Liver (tissue), 8 donors: ENCODE measurements at regions not wholly inside any gene's neighbourhood (a gene's known extent, or its start where the extent isn't known, plus 50 kb on each side); places are given as distances from the start of the nearest gene placed in this dataset.

Source experiments
- DNase-seq: peaks from one replicate; pipeline ENCODE4 v3.0.0-alpha.2; 2017; ENCODE audit warnings: low spot score
- H3K27ac ChIP-seq, 2 donors: one replicate each; pipeline ENCODE4 v1.7.0; 2013; ENCODE audit warnings: inconsistent platforms in 2 of 2, low read length in 2 of 2, control low read depth in 1 of 2, low read depth in 1 of 2, mild to moderate bottlenecking in 1 of 2
- H3K27me3 ChIP-seq, 4 donors: one replicate each; pipeline versions ENCODE4 v1.6.1 to v1.7.0; 2013; ENCODE audit warnings: low read length in 3 of 4, inconsistent platforms in 1 of 4, mild to moderate bottlenecking in 1 of 4, moderate library complexity in 1 of 4; ENCODE audit not compliant: control insufficient read depth in 4 of 4, insufficient read depth in 4 of 4
- H3K36me3 ChIP-seq, 4 donors: one replicate each; pipeline versions ENCODE4 v1.6.1 to v1.7.0; 2013; ENCODE audit warnings: low read length in 3 of 4, mild to moderate bottlenecking in 3 of 4, low read depth in 1 of 4, moderate library complexity in 1 of 4; ENCODE audit not compliant: control insufficient read depth in 4 of 4, insufficient read depth in 3 of 4
- H3K4me1 ChIP-seq, 4 donors: one replicate each; pipeline versions ENCODE4 v1.6.1 to v1.7.0; 2013; ENCODE audit warnings: low read length in 3 of 4, mild to moderate bottlenecking in 3 of 4, moderate library complexity in 1 of 4; ENCODE audit not compliant: control insufficient read depth in 4 of 4, insufficient read depth in 4 of 4
- H3K4me3 ChIP-seq, 3 donors: one replicate each; pipeline versions ENCODE4 v1.6.1 to v1.7.0; 2013; ENCODE audit warnings: low read length in 3 of 3, control low read depth in 1 of 3, low read depth in 1 of 3, mild to moderate bottlenecking in 1 of 3
- H3K9ac ChIP-seq, 2 donors: one replicate each; pipeline ENCODE4 v1.7.0; 2013; ENCODE audit warnings: low read length in 2 of 2, mild to moderate bottlenecking in 2 of 2, moderate library complexity in 2 of 2, control low read depth in 1 of 2, low read depth in 1 of 2
- H3K9me3 ChIP-seq, 4 donors: one replicate each; pipeline versions ENCODE4 v1.6.1 to v1.7.0; 2013; ENCODE audit warnings: low read length in 3 of 4; ENCODE audit not compliant: control insufficient read depth in 4 of 4
- CTCF ChIP-seq: fragments of 150-350 bp; IDR thresholded peaks from 2 replicates; pipeline ENCODE4 v1.5.1; 2017; ENCODE audit warnings: improper control_type of control experiment, low read depth, low read length; ENCODE audit not compliant: missing input control
- FOXA2 ChIP-seq: IDR thresholded peaks from 2 replicates; pipeline ENCODE4 v1.6.1; 2016; ENCODE audit warnings: antibody characterized with exemption
- GABPA ChIP-seq, 2 donors: IDR thresholded peaks in 1 of 2; conservative IDR thresholded peaks in 1 of 2; 2 replicates each; pipeline ENCODE4 v1.6.1; 2016; ENCODE audit warnings: antibody characterized with exemption in 2 of 2, mild to moderate bottlenecking in 1 of 2, moderate library complexity in 1 of 2
- HNF4A ChIP-seq, 2 donors: conservative IDR thresholded peaks; 2 replicates each; pipeline ENCODE4 v1.6.1; 2016; ENCODE audit warnings: antibody characterized with exemption in 2 of 2, mild to moderate bottlenecking in 2 of 2
- JUND ChIP-seq, 2 donors: IDR thresholded peaks; 2 replicates each; pipeline ENCODE4 v1.6.1; 2016; ENCODE audit warnings: antibody characterized with exemption in 2 of 2
- MAX ChIP-seq: IDR thresholded peaks from 2 replicates; pipeline ENCODE4 v1.6.1; 2016; ENCODE audit warnings: antibody characterized with exemption
- NR2F2 ChIP-seq: IDR thresholded peaks from 2 replicates; pipeline ENCODE4 v1.6.1; 2016; ENCODE audit warnings: antibody characterized with exemption
- RAD21 ChIP-seq, 2 donors: IDR thresholded peaks; 2 replicates each; pipeline ENCODE4 v1.6.1; 2016; ENCODE audit warnings: antibody characterized with exemption in 2 of 2, mild to moderate bottlenecking in 2 of 2
- REST ChIP-seq: IDR thresholded peaks from 2 replicates; pipeline ENCODE4 v1.6.1; 2016; ENCODE audit warnings: antibody characterized with exemption, mild to moderate bottlenecking
- SP1 ChIP-seq: IDR thresholded peaks from 2 replicates; pipeline ENCODE4 v1.6.1; 2018; ENCODE audit warnings: antibody characterized with exemption, mild to moderate bottlenecking
- TAF1 ChIP-seq: conservative IDR thresholded peaks from 2 replicates; pipeline ENCODE4 v1.6.1; 2016; ENCODE audit warnings: antibody characterized with exemption, mild to moderate bottlenecking
- YY1 ChIP-seq: IDR thresholded peaks from 2 replicates; pipeline ENCODE4 v1.6.1; 2016; ENCODE audit warnings: antibody characterized with exemption, mild to moderate bottlenecking
- ZBTB33 ChIP-seq: IDR thresholded peaks from 2 replicates; pipeline ENCODE4 v1.6.1; 2016; ENCODE audit warnings: antibody characterized with exemption
- WGBS: extraction: QIAGEN DNeasy Blood & Tissue Kit; methylation state at CpG from one replicate; pipeline ENCODE4 v1.1.7; 2013; 5-methylcytosine and 5-hydroxymethylcytosine counted together
- donor health status: healthy.
- donor health status: healthy.
- donor health status: healthy.
- donor health status: healthy.
- donor health status: healthy.

GRCh38 chr20:58051367-58051766 lies 177.1 kb downstream of the ANKRD60 start:
- Histone ChIP-seq H3K9ac (no peak overlapping the region), H3K9me3 (peaks cover 0 to 7% (median 3%) of the 10 kb centered on the region in 4 donors), H3K36me3 (no peaks in the 10 kb centered on the region), H3K4me1 (no peaks in the 10 kb centered on the region), H3K4me3 (no peak overlapping the region), H3K27me3 (peaks cover 0 to 8% (median under 1%) of the 10 kb centered on the region in 4 donors), H3K27ac (no peak overlapping the region)
- TF ChIP-seq NR2F2 (no peak), YY1 (no peak), RAD21 (IDR thresholded peaks at IDR 0.05) (no peak), GABPA (IDR thresholded peaks at IDR 0.05 in 1 of 2, conservative IDR thresholded peaks at IDR 0.05 in 1 of 2) (no peak), TAF1 (no peak), MAX (no peak), HNF4A (conservative IDR thresholded peaks at IDR 0.05) (no peak), JUND (IDR thresholded peaks at IDR 0.05) (no peak), SP1 (no peak), ZBTB33 (no peak), CTCF (no peak)
- WGBS: 73% methylated on average over 1 of the region's 1 CpG
- DNase-seq: no peak

- H3K4me3 ChIP-seq: no peak overlapping the region
- no peaks in the 10 kb centered on the region for H3K4me1 ChIP-seq
- peaks cover 0 to 5% (median under 1%) of the 10 kb centered on the region in 4 donors for H3K27me3 ChIP-seq
- peak; percentile 26 for DNase-seq
- peaks cover 0 to 7% (median 3%) of the 10 kb centered on the region in 4 donors for H3K9me3 ChIP-seq
- peak; percentile 99 for TF ChIP-seq REST
- no peak for TF ChIP-seq FOXA2
- WGBS: 29% methylated on average over 3 of the region's 3 CpGs
- H3K36me3 ChIP-seq: no peaks in the 10 kb centered on the region
- H3K9ac ChIP-seq: no peak overlapping the region
- H3K27ac ChIP-seq: no peak overlapping the region
These were observed 180.3 kb downstream of the ANKRD60 start for GRCh38 chr20:58048096-58048702.
